Heart left ventricle (tissue), 16 donors: ENCODE measurements at regions not wholly inside any gene's neighbourhood (a gene's known extent, or its start where the extent isn't known, plus 50 kb on each side); places are given as distances from the start of the nearest gene placed in this dataset.
A peak's percentile ranks its signal among the peaks of the same experiment; 100 is the strongest.

Experiments used
- ATAC-seq, 4 donors: fragments of 200-7000 bp; cut with Tn5 transposase; one replicate each; pipeline ENCODE4 v1.9.1; 2020 to 2022; ENCODE audit warnings: moderate library complexity in 4 of 4, mild to moderate bottlenecking in 3 of 4, moderate number of reproducible peaks in 1 of 4
- DNase-seq, 5 donors: peaks; one replicate each; pipeline ENCODE4 v3.0.0-alpha.2; 2020
- H3K27ac ChIP-seq, 12 donors: fragments of 200-600 bp; sonication (generic) in 4 of 12; one replicate each; pipeline versions ENCODE4 v1.5.0 to v1.8.0; 2016 to 2022; ENCODE audit warnings: mild to moderate bottlenecking in 2 of 12
- H3K27me3 ChIP-seq, 9 donors: fragments of 200-600 bp; sonication (generic) in 2 of 9; one replicate each; pipeline versions ENCODE4 v1.5.1 to v1.8.0; 2016 to 2022; ENCODE audit warnings: mild to moderate bottlenecking in 3 of 9
- H3K36me3 ChIP-seq, 9 donors: fragments of 200-600 bp; sonication (generic) in 2 of 9; one replicate each; pipeline versions ENCODE4 v1.5.0 to v1.8.0; 2018 to 2022; ENCODE audit warnings: mild to moderate bottlenecking in 2 of 9
- H3K4me1 ChIP-seq, 12 donors: fragments of 200-600 bp; sonication (generic) in 4 of 12; one replicate each; pipeline versions ENCODE4 v1.5.0 to v1.8.0; 2016 to 2022; ENCODE audit warnings: mild to moderate bottlenecking in 3 of 12
- H3K4me3 ChIP-seq, 12 donors: fragments of 200-600 bp; sonication (generic) in 4 of 12; one replicate each; pipeline versions ENCODE4 v1.5.0 to v1.8.0; 2017 to 2022; ENCODE audit warnings: mild to moderate bottlenecking in 9 of 12, moderate library complexity in 4 of 12
- H3K9me3 ChIP-seq, 12 donors: fragments of 200-600 bp; sonication (generic) in 4 of 12; one replicate each; pipeline versions ENCODE4 v1.5.0 to v1.8.0; 2016 to 2022; ENCODE audit warnings: mild to moderate bottlenecking in 1 of 12
- POLR2A ChIP-seq, 2 donors: fragments of 450-650 bp; IDR thresholded peaks; one replicate each; pipeline ENCODE4 v1.6.1; 2017; ENCODE audit warnings: antibody characterized with exemption in 2 of 2, mild to moderate bottlenecking in 2 of 2, moderate library complexity in 2 of 2
- WGBS, 4 donors: extraction: QIAGEN DNeasy Blood & Tissue Kit in 2 of 4; methylation state at CpG; one replicate each; pipeline versions ENCODE4 v1.1.5 to v1.1.7; 2013 to 2018; 5-methylcytosine and 5-hydroxymethylcytosine counted together
- intact Hi-C, 10 donors: fragments of 100-400 bp; cut with DNase I; formaldehyde crosslinking; loops; one replicate each; pipeline versions ENCODE4 v1.11.1 to v1.14.2; 2022
- TF ChIP-seq, protein P1 (sequence below), 12 donors: fragments of 200-600 bp; sonication (generic) in 4 of 12; IDR thresholded peaks; one replicate each; pipeline versions ENCODE4 v1.5.0 to v1.8.0; 2018 to 2022; ENCODE audit warnings: antibody characterized with exemption in 12 of 12, mild to moderate bottlenecking in 5 of 12
- donor health status: ischemic (EF 13 %, LVEDD 7.1; RV severe dilation, severe dysfunction).
- donor health status: healthy with polysubstance abuse.
- donor health status: DM: no; HTN: yes; CAD: no.
- donor health status: DM: no; HTN: no; CAD: no.
- donor health status: ischemic (EF 25% LVEDD 6.9; RV normal size, moderate dysfunction).
- donor health status: ischemic (EF 25% LVEDD 5.7; RV mildly dilated, moderate dysfunction).
- donor health status: healthy.
- donor health status: DM: yes; HTN: yes; CAD: no.
- donor health status: ischemic (EF 35%, LVEDD 5.7; RV mildly dilated, moderate dysfunction).
- donor health status: nonischemic (EF 11% LVEDD 7.7; RV severe dilation, severe dysfunction).
- donor health status: DM: yes; HTN: yes; CAD: no.
- donor health status: PGD.
- donor health status: ischemic (EF 29% LVEDD 5.4; RV normal size, mild dysfunction).
- donor health status: nonischemic (EF 23%, LVEDD 6.1; RV moderate dilation, normal function).

DNA sequence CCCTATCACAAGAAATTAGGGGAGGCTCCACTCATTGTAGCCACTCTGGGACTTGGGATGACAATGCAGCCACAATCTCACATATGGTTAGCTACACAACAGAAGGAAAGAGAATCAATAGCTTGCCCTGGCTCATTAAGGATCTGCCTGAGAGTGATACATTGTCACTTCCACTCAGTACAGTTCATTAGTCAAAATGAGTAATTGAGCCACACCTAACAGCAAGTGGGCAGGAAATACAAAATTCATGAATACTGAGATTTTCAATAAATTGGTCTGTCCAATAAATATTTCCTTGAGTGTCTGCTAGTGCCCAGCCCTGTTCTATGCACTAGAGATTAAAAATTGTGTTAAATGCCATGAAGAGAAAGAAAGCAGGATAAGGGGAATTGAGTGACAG lies 231.3 kb upstream of the NR4A3 start:
- Histone ChIP-seq H3K36me3 (no peaks in the 10 kb centered on the region), H3K9me3 (no peaks in the 10 kb centered on the region), H3K4me1 (peaks cover 0 to 11% (median 0%) of the 10 kb centered on the region in 12 donors), H3K27me3 (no peaks in the 10 kb centered on the region), H3K27ac (peak overlapping the region in 4 of 12 donors; percentile 9 to 87 (median 24)), H3K4me3 (no peak overlapping the region)
- intact Hi-C loops: no loop called here
- DNase-seq (no peak), ATAC-seq (no peak)
- TF ChIP-seq, protein P1, sequence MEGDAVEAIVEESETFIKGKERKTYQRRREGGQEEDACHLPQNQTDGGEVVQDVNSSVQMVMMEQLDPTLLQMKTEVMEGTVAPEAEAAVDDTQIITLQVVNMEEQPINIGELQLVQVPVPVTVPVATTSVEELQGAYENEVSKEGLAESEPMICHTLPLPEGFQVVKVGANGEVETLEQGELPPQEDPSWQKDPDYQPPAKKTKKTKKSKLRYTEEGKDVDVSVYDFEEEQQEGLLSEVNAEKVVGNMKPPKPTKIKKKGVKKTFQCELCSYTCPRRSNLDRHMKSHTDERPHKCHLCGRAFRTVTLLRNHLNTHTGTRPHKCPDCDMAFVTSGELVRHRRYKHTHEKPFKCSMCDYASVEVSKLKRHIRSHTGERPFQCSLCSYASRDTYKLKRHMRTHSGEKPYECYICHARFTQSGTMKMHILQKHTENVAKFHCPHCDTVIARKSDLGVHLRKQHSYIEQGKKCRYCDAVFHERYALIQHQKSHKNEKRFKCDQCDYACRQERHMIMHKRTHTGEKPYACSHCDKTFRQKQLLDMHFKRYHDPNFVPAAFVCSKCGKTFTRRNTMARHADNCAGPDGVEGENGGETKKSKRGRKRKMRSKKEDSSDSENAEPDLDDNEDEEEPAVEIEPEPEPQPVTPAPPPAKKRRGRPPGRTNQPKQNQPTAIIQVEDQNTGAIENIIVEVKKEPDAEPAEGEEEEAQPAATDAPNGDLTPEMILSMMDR (IDR thresholded peaks at IDR 0.05): no peak
- TF ChIP-seq POLR2A (IDR thresholded peaks at IDR 0.05): no peak

DNA sequence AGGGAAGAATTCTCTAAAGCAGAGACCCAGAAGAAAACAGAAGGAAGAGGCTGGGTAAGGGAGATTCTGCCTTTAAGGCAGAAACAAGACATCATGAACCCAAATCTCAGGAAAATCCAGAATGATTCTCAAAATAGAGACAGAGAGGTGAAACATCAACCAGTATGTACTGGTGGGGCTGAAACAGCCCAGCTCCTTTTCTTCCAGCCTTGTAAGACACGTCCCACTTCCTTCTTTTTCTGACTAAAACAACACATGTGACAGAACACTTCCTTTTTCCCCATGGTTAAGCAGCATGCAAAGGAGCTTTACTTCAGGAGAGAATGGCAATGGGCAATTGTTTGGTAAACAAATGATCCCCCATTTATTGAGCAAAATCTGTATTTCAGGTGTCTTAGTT lies 230.8 kb upstream of the NR4A3 start:
- Histone ChIP-seq H3K27ac (peak overlapping the region in 4 of 12 donors; percentile 9 to 87 (median 24)), H3K27me3 (no peaks in the 10 kb centered on the region), H3K9me3 (no peaks in the 10 kb centered on the region), H3K36me3 (no peaks in the 10 kb centered on the region), H3K4me1 (peaks cover 0 to 11% (median 0%) of the 10 kb centered on the region in 12 donors), H3K4me3 (no peak overlapping the region)
- intact Hi-C loops: no loop called here
- TF ChIP-seq POLR2A (IDR thresholded peaks at IDR 0.05): no peak
- TF ChIP-seq, protein P1 (IDR thresholded peaks at IDR 0.05): no peak
- 41 to 62% (median 54%) methylated on average over 1 of the region's 1 CpG for WGBS, 4 donors
- ATAC-seq: peak in 3 of 4 donors; percentile 45 to 63 (median 58)
- no peak for DNase-seq

DNA sequence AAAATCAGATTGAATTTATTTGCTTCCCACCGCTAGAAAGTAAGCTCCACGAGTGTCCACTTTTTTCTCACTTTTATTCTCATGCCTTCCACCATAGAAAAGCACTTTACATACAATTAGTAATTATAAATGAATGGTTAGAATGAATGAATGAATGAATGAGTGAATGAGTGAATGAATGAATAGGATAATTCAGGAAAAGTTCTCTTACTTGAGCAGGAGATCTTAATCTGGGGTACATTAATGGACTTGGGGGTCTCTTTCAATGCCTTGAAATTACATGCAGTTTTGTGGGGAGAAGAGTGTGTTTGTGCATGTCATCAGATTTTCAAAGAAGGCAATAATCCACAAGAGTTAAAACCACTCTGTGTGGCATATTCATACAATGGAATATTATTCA lies 229.9 kb upstream of the NR4A3 start:
- DNase-seq: no peak
- no peaks in the 10 kb centered on the region for H3K9me3 ChIP-seq
- H3K4me1 ChIP-seq: peaks cover 0 to 16% (median 0%) of the 10 kb centered on the region in 12 donors
- intact Hi-C loops: no loop called here
- no peak overlapping the region for H3K4me3 ChIP-seq
- H3K36me3 ChIP-seq: no peaks in the 10 kb centered on the region
- H3K27me3 ChIP-seq: no peaks in the 10 kb centered on the region
- 93 to 97% (median 96%) methylated on average over 2 of the region's 2 CpGs for WGBS, 4 donors
- no peak overlapping the region for H3K27ac ChIP-seq
- TF ChIP-seq, protein P1 (IDR thresholded peaks at IDR 0.05): no peak
- no peak for TF ChIP-seq POLR2A (IDR thresholded peaks at IDR 0.05)
- ATAC-seq: no peak

DNA sequence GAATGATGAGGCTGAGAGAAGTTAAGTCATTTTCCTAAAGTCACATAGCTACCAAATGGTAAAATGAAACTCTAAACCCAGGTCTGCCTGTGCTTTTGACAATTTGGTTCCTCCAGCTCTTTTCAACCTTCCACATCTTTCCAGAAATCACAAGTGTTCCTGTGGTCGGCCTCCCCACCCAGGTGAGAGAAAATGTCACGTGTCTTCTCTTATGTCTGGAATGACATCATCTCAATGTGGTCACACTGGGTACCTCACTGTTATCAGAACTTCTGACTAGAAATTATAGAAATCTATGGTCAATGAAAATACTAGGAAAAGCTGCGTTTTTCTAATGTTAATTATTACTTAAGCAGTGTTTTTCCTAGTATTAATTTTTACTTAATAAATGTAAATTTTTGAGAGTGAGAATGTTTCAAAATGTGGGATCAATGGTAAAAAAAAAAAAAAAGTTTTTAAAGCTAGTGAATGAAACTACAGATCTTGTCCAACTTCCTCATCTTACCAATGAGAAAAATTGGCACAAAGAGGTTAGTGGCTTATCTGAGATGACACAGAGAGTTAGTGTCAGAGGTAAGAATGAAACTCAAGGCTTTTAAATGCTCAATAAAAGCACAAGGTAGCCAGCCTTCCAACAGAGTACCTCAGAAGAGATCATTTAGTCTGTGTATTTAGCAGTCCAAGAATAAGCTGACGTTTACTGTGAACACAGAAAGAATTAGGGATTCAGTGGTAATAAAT lies 228.7 kb upstream of the NR4A3 start:
- Histone ChIP-seq H3K9me3 (no peaks in the 10 kb centered on the region), H3K4me1 (peaks cover 0 to 16% (median 0%) of the 10 kb centered on the region in 12 donors), H3K4me3 (no peak overlapping the region), H3K27me3 (no peaks in the 10 kb centered on the region), H3K36me3 (no peaks in the 10 kb centered on the region), H3K27ac (no peak overlapping the region)
- intact Hi-C loops: no loop called here
- DNase-seq (no peak), ATAC-seq (no peak)
- TF ChIP-seq, protein P1 (IDR thresholded peaks at IDR 0.05): no peak
- no peak for TF ChIP-seq POLR2A (IDR thresholded peaks at IDR 0.05)
- WGBS, 4 donors: 78 to 82% (median 81%) methylated on average over 4 of the region's 4 CpGs
